Mesendoderm (in vitro differentiated cells): ENCODE measurements at regions not wholly inside any gene's neighbourhood (a gene's known extent, or its start where the extent isn't known, plus 50 kb on each side); places are given as distances from the start of the nearest gene placed in this dataset.

Experiments used
- DNase-seq: peaks from one replicate; pipeline ENCODE4 v3.0.0; 2013
- H2AK5ac ChIP-seq: 2 replicates; pipeline ENCODE4 v1.6.1; 2013; ENCODE audit warnings: low read length, inconsistent platforms
- H2BK120ac ChIP-seq: 2 replicates; pipeline ENCODE4 v1.6.1; 2013; ENCODE audit warnings: low read depth, mild to moderate bottlenecking, low read length, moderate library complexity, mixed read lengths
- H2BK15ac ChIP-seq: replicated peaks from 2 replicates; pipeline ENCODE4 v1.6.1; 2013; ENCODE audit warnings: low read depth, mild to moderate bottlenecking, moderate library complexity
- H2BK5ac ChIP-seq: 2 replicates; pipeline ENCODE4 v1.6.1; 2013; ENCODE audit warnings: low read length, inconsistent platforms
- H3K18ac ChIP-seq: 2 replicates; pipeline ENCODE4 v1.6.1; 2013; ENCODE audit warnings: mild to moderate bottlenecking, low read length, mixed read lengths
- H3K23ac ChIP-seq: one replicate; pipeline ENCODE4 v1.6.1; 2013; ENCODE audit warnings: low read length
- H3K27ac ChIP-seq: 2 replicates; pipeline ENCODE4 v1.5.1; 2013; ENCODE audit warnings: low read depth, mild to moderate bottlenecking, inconsistent platforms, low read length, moderate library complexity
- H3K27me3 ChIP-seq: 2 replicates; pipeline ENCODE4 v1.6.1; 2013; ENCODE audit warnings: low read length, control low read depth, mild to moderate bottlenecking, inconsistent platforms; ENCODE audit not compliant: insufficient read depth, poor library complexity
- H3K36me3 ChIP-seq: 2 replicates; pipeline ENCODE4 v1.6.1; 2013; ENCODE audit warnings: low read length, inconsistent platforms; ENCODE audit not compliant: control insufficient read depth, insufficient read depth
- H3K4ac ChIP-seq: one replicate; pipeline ENCODE4 v1.6.1; 2013; ENCODE audit warnings: low read depth, mild to moderate bottlenecking, low read length, moderate library complexity
- H3K4me1 ChIP-seq: 2 replicates; pipeline ENCODE4 v1.6.1; 2013; ENCODE audit warnings: low read depth, low read length, inconsistent platforms; ENCODE audit not compliant: control insufficient read depth
- H3K4me2 ChIP-seq: 2 replicates; pipeline ENCODE4 v1.6.1; 2013; ENCODE audit warnings: low read length
- H3K4me3 ChIP-seq: 2 replicates; pipeline ENCODE4 v1.5.1; 2013; ENCODE audit warnings: mild to moderate bottlenecking, low read length
- H3K56ac ChIP-seq: one replicate; pipeline ENCODE4 v1.6.1; 2013; ENCODE audit warnings: low read length
- H3K79me1 ChIP-seq: 2 replicates; pipeline ENCODE4 v1.6.1; 2013; ENCODE audit warnings: low read length, inconsistent platforms
- H3K79me2 ChIP-seq: 2 replicates; pipeline ENCODE4 v1.6.1; 2013; ENCODE audit warnings: mild to moderate bottlenecking, low read length; ENCODE audit not compliant: control insufficient read depth, insufficient read depth
- H3K9ac ChIP-seq: 2 replicates; pipeline ENCODE4 v1.6.1; 2013; ENCODE audit warnings: low read length, inconsistent platforms
- H4K5ac ChIP-seq: one replicate; pipeline ENCODE4 v1.6.1; 2013; ENCODE audit warnings: low read length
- H4K8ac ChIP-seq: one replicate; pipeline ENCODE4 v1.6.1; 2013; ENCODE audit warnings: low read depth, mild to moderate bottlenecking, control low read depth, low read length, moderate library complexity
- WGBS: extraction: QIAGEN DNeasy Blood & Tissue Kit; methylation state at CpG from one replicate; pipeline ENCODE4 v1.1.7; 2013; ENCODE audit warnings: low lambda C conversion rate, missing lambda C conversion rate; ENCODE audit not compliant: insufficient coverage; ENCODE audit errors: extremely low coverage; 5-methylcytosine and 5-hydroxymethylcytosine counted together

- Histone ChIP-seq H2AK5ac (no peak overlapping the region), H3K27ac (no peak overlapping the region), H3K36me3 (no peaks in the 10 kb centered on the region), H2BK5ac (no peak overlapping the region), H3K56ac (no peak overlapping the region), H3K79me1 (no peaks in the 10 kb centered on the region), H3K9ac (no peak overlapping the region), H3K23ac (no peak overlapping the region), H3K4me1 (no peaks in the 10 kb centered on the region), H3K4me2 (no peak overlapping the region), H4K8ac (no peak overlapping the region), H2BK120ac (no peak overlapping the region), H2BK15ac (no peak overlapping the region), H4K5ac (no peak overlapping the region), H3K79me2 (no peaks in the 10 kb centered on the region), H3K27me3 (no peaks in the 10 kb centered on the region), H3K4ac (no peak overlapping the region), H3K4me3 (no peak overlapping the region), H3K18ac (no peak overlapping the region)
- DNase-seq, result no peak
- WGBS, result no CpG with 5 or more reads among the region's 7 CpGs
Observed at GRCh38 chr7:130936202-130936931, 202.4 kb upstream of the KLF14 start.

GRCh38 chr7:130937016-130937415 lies 203.0 kb upstream of the KLF14 start:
- no CpG with 5 or more reads among the region's 2 CpGs for WGBS
- H3K4me1 ChIP-seq, result no peaks in the 10 kb centered on the region

GRCh38 chr7:130937830-130938229 lies 203.8 kb upstream of the KLF14 start:
- Histone ChIP-seq H3K36me3 (no peaks in the 10 kb centered on the region), H3K4me3 (no peak overlapping the region), H3K23ac (no peak overlapping the region), H2BK120ac (no peak overlapping the region), H3K9ac (no peak overlapping the region), H2BK15ac (no peak overlapping the region), H2AK5ac (no peak overlapping the region), H3K4ac (no peak overlapping the region), H3K27ac (no peak overlapping the region), H3K18ac (no peak overlapping the region), H3K4me2 (no peak overlapping the region), H3K27me3 (no peaks in the 10 kb centered on the region), H3K4me1 (no peaks in the 10 kb centered on the region), H2BK5ac (no peak overlapping the region), H3K79me2 (no peaks in the 10 kb centered on the region), H3K56ac (no peak overlapping the region), H4K5ac (no peak overlapping the region), H4K8ac (no peak overlapping the region), H3K79me1 (no peaks in the 10 kb centered on the region)
- no CpG with 5 or more reads among the region's 3 CpGs for WGBS
- DNase-seq, result no peak

More at GRCh38 chr7:130937016-130937415, 203.0 kb upstream of the KLF14 start:
- Histone ChIP-seq H3K4me2 (no peak overlapping the region), H2BK15ac (no peak overlapping the region), H3K23ac (no peak overlapping the region), H3K79me1 (no peaks in the 10 kb centered on the region), H3K27me3 (no peaks in the 10 kb centered on the region), H2AK5ac (no peak overlapping the region), H3K9ac (no peak overlapping the region), H3K4me3 (no peak overlapping the region), H2BK120ac (no peak overlapping the region), H3K56ac (no peak overlapping the region), H3K27ac (no peak overlapping the region), H4K8ac (no peak overlapping the region), H4K5ac (no peak overlapping the region), H3K79me2 (no peaks in the 10 kb centered on the region), H2BK5ac (no peak overlapping the region), H3K18ac (no peak overlapping the region), H3K4ac (no peak overlapping the region), H3K36me3 (no peaks in the 10 kb centered on the region)
- DNase-seq, result no peak

- no peaks in the 10 kb centered on the region for H3K36me3 ChIP-seq
- no CpG with 5 or more reads among the region's 4 CpGs for WGBS
- H3K9ac ChIP-seq, result no peak overlapping the region
- no peak overlapping the region for H2BK120ac ChIP-seq
- no peak overlapping the region for H3K23ac ChIP-seq
- H2BK15ac ChIP-seq, result no peak overlapping the region
- no peaks in the 10 kb centered on the region for H3K27me3 ChIP-seq
- H4K8ac ChIP-seq, result no peak overlapping the region
- no peaks in the 10 kb centered on the region for H3K79me2 ChIP-seq
- no peaks in the 10 kb centered on the region for H3K79me1 ChIP-seq
- no peak for DNase-seq
- H3K4me3 ChIP-seq, result no peak overlapping the region
- no peak overlapping the region for H4K5ac ChIP-seq
- H2AK5ac ChIP-seq, result no peak overlapping the region
- no peak overlapping the region for H3K56ac ChIP-seq
- no peak overlapping the region for H2BK5ac ChIP-seq
- H3K4me2 ChIP-seq, result no peak overlapping the region
- no peaks in the 10 kb centered on the region for H3K4me1 ChIP-seq
- no peak overlapping the region for H3K4ac ChIP-seq
- no peak overlapping the region for H3K18ac ChIP-seq
- no peak overlapping the region for H3K27ac ChIP-seq
Observed at GRCh38 chr7:130938661-130939060, 204.7 kb upstream of the KLF14 start.

GRCh38 chr7:130939321-130940095 lies 205.5 kb upstream of the KLF14 start:
- H3K27ac ChIP-seq, result no peak overlapping the region

More at GRCh38 chr7:130939321-130940095, 205.5 kb upstream of the KLF14 start:
- Histone ChIP-seq H2BK5ac (no peak overlapping the region), H3K79me1 (no peaks in the 10 kb centered on the region), H2BK120ac (no peak overlapping the region), H3K18ac (no peak overlapping the region), H3K4me3 (no peak overlapping the region), H3K9ac (no peak overlapping the region), H2AK5ac (no peak overlapping the region), H3K36me3 (no peaks in the 10 kb centered on the region), H3K4me2 (no peak overlapping the region), H4K8ac (no peak overlapping the region), H2BK15ac (no peak overlapping the region), H3K56ac (no peak overlapping the region), H3K23ac (no peak overlapping the region), H3K4ac (no peak overlapping the region), H3K4me1 (no peaks in the 10 kb centered on the region), H3K79me2 (no peaks in the 10 kb centered on the region), H3K27me3 (no peaks in the 10 kb centered on the region), H4K5ac (no peak overlapping the region)
- no CpG with 5 or more reads among the region's 3 CpGs for WGBS
- no peak for DNase-seq
